ENCODE measurements at regions not wholly inside any gene's neighbourhood (a gene's known extent, or its start where the extent isn't known, plus 50 kb on each side); places are given as distances from the start of the nearest gene placed in this dataset.

DNA sequence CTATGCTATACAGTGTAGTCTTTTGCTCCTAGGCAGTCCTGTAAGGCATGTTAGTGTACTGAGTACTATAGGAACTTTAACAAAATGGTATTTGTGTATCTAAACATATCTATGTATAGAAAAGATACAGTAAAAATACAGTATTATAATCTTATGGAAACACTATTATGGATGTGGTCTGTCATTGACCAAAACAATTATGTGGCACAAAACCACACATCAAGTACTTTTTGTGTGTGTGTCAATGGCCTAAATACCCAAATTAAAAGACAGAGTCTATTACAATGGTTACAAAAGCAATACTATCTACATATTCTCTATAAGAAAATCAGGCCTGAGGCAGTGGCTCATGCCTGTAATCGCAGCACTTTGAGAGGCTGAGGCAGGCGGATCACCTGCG, 610.2 kb upstream of the NDST4 start:
- TF ChIP-seq GABPA (IDR thresholded peaks at IDR 0.05; ENCODE audit: low read depth) (no peak), POLR2AphosphoS5 (IDR thresholded peaks at IDR 0.05; ENCODE audit: low read depth) (no peak), SPI1 (IDR thresholded peaks at IDR 0.05; ENCODE audit: borderline replicate concordance, low read depth) (no peak)
- TF ChIP-seq, protein P1, sequence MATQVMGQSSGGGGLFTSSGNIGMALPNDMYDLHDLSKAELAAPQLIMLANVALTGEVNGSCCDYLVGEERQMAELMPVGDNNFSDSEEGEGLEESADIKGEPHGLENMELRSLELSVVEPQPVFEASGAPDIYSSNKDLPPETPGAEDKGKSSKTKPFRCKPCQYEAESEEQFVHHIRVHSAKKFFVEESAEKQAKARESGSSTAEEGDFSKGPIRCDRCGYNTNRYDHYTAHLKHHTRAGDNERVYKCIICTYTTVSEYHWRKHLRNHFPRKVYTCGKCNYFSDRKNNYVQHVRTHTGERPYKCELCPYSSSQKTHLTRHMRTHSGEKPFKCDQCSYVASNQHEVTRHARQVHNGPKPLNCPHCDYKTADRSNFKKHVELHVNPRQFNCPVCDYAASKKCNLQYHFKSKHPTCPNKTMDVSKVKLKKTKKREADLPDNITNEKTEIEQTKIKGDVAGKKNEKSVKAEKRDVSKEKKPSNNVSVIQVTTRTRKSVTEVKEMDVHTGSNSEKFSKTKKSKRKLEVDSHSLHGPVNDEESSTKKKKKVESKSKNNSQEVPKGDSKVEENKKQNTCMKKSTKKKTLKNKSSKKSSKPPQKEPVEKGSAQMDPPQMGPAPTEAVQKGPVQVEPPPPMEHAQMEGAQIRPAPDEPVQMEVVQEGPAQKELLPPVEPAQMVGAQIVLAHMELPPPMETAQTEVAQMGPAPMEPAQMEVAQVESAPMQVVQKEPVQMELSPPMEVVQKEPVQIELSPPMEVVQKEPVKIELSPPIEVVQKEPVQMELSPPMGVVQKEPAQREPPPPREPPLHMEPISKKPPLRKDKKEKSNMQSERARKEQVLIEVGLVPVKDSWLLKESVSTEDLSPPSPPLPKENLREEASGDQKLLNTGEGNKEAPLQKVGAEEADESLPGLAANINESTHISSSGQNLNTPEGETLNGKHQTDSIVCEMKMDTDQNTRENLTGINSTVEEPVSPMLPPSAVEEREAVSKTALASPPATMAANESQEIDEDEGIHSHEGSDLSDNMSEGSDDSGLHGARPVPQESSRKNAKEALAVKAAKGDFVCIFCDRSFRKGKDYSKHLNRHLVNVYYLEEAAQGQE (IDR thresholded peaks at IDR 0.05; ENCODE audit: insufficient replicate concordance, low read depth) = no peak
- TF ChIP-seq, protein P2, sequence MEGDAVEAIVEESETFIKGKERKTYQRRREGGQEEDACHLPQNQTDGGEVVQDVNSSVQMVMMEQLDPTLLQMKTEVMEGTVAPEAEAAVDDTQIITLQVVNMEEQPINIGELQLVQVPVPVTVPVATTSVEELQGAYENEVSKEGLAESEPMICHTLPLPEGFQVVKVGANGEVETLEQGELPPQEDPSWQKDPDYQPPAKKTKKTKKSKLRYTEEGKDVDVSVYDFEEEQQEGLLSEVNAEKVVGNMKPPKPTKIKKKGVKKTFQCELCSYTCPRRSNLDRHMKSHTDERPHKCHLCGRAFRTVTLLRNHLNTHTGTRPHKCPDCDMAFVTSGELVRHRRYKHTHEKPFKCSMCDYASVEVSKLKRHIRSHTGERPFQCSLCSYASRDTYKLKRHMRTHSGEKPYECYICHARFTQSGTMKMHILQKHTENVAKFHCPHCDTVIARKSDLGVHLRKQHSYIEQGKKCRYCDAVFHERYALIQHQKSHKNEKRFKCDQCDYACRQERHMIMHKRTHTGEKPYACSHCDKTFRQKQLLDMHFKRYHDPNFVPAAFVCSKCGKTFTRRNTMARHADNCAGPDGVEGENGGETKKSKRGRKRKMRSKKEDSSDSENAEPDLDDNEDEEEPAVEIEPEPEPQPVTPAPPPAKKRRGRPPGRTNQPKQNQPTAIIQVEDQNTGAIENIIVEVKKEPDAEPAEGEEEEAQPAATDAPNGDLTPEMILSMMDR (IDR thresholded peaks at IDR 0.05; ENCODE audit: insufficient read depth, low read length) = no peak

DNA sequence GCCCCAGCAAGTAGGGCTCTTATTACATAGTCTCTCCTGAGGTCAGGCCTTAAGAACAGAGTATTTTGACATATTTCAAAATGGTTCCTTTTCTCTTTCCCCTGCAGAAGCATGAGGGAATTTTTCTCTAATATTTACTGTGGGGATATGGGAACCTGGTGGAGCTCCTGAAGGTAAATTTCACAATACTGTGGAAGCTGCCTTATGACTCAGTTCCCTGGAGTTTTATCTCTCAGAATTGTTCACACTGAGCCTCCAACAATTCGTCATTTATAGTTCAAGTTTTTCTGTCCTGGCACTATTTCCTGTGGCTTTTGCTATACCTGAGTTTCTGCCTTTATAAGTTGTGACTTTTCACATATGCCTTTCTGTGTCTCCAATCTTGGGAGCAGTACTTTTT, 607.2 kb upstream of the NDST4 start:
- TF ChIP-seq GABPA (IDR thresholded peaks at IDR 0.05; ENCODE audit: low read depth) (no peak), SPI1 (IDR thresholded peaks at IDR 0.05; ENCODE audit: borderline replicate concordance, low read depth) (no peak), POLR2AphosphoS5 (IDR thresholded peaks at IDR 0.05; ENCODE audit: low read depth) (no peak)
- TF ChIP-seq, protein P1 (IDR thresholded peaks at IDR 0.05; ENCODE audit: insufficient replicate concordance, low read depth) = no peak
- TF ChIP-seq, protein P2 (IDR thresholded peaks at IDR 0.05; ENCODE audit: insufficient read depth, low read length) = no peak
- DNase-seq (ENCODE audit: low read depth in 1 of 2, low spot score in 1 of 2) = no peak
- H3K4me3 ChIP-seq (replicated peaks; ENCODE audit: insufficient read depth, low read length) = no peak overlapping the region
- H3K27ac ChIP-seq (replicated peaks) = no peak overlapping the region
- H3K27me3 ChIP-seq (ENCODE audit: insufficient read depth, poor library complexity, severe bottlenecking) = no peaks in the 10 kb centered on the region

More for the DNA sequence above, 610.2 kb upstream of the NDST4 start:
- Histone ChIP-seq H3K4me3 (replicated peaks; ENCODE audit: insufficient read depth, low read length) (no peak overlapping the region), H3K27me3 (ENCODE audit: insufficient read depth, poor library complexity, severe bottlenecking) (no peaks in the 10 kb centered on the region), H3K27ac (replicated peaks) (no peak overlapping the region)
- DNase-seq (ENCODE audit: low read depth in 1 of 2, low spot score in 1 of 2) = no peak

DNA sequence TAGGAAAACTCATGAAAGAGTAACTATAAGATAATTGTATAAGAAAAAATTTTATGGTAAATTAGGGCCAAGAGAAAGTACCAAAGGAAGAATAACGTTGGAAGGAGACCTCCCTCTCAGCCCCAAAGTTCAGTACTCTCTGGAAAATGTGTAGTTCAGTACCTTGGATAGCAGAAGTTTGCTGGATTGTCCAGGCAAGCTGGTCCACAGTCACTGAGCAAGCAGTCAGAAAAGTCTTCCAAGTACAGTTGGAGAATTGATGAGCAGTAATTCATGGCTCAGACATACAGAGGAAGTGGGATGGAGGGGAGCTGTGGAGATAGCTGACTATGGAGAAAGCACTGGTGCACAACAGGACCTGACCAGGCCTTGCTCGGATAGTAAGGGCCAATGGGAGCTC, 598.2 kb upstream of the NDST4 start:
- Histone ChIP-seq H3K4me3 (replicated peaks; ENCODE audit: insufficient read depth, low read length) (no peak overlapping the region), H3K27me3 (ENCODE audit: insufficient read depth, poor library complexity, severe bottlenecking) (no peaks in the 10 kb centered on the region), H3K27ac (replicated peaks) (no peak overlapping the region)
- no peak for DNase-seq (ENCODE audit: low read depth in 1 of 2, low spot score in 1 of 2)
- no peak for TF ChIP-seq POLR2AphosphoS5 (IDR thresholded peaks at IDR 0.05; ENCODE audit: low read depth)
- TF ChIP-seq, protein P1 (IDR thresholded peaks at IDR 0.05; ENCODE audit: insufficient replicate concordance, low read depth) = peak; percentile 90

DNA sequence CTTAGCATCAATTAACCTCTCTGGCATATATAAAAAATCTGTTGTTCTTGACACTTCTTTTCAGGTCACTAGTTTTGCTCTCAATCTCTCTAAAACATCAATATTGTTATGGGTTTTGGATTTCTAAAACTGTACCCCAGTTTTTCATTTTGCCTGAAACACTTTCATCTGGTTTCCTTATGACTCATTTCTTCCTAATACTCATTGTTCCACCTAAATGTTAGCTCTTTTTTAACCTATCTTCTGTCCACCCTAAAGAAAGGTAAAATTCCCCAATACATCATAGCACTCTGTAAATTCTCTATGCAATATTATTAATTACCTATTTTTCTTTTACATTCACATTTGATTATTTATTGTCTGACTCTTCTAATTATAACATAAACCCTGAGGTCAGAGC, 575.5 kb upstream of the NDST4 start:
- H3K27me3 ChIP-seq (ENCODE audit: insufficient read depth, poor library complexity, severe bottlenecking) = no peaks in the 10 kb centered on the region
- TF ChIP-seq, protein P1 (IDR thresholded peaks at IDR 0.05; ENCODE audit: insufficient replicate concordance, low read depth) = no peak
- TF ChIP-seq GABPA (IDR thresholded peaks at IDR 0.05; ENCODE audit: low read depth) (no peak), SPI1 (IDR thresholded peaks at IDR 0.05; ENCODE audit: borderline replicate concordance, low read depth) (no peak), POLR2AphosphoS5 (IDR thresholded peaks at IDR 0.05; ENCODE audit: low read depth) (no peak)
- TF ChIP-seq, protein P2 (IDR thresholded peaks at IDR 0.05; ENCODE audit: insufficient read depth, low read length) = no peak
- H3K27ac ChIP-seq (replicated peaks) = no peak overlapping the region
- DNase-seq (ENCODE audit: low read depth in 1 of 2, low spot score in 1 of 2) = no peak
- H3K4me3 ChIP-seq (replicated peaks; ENCODE audit: insufficient read depth, low read length) = no peak overlapping the region

All from HL-60 (cell line).